Thyroid gland (tissue), 4 donors: ENCODE measurements at regions not wholly inside any gene's neighbourhood (a gene's known extent, or its start where the extent isn't known, plus 50 kb on each side); places are given as distances from the start of the nearest gene placed in this dataset.
"Not testable (repeated sequence)": the region's sequence is repeated elsewhere in the genome, so short reads cannot be mapped to it uniquely, and the experiment has no call there.

Experiments used
- POLR2A ChIP-seq, 2 donors: fragments of 450-650 bp; IDR thresholded peaks; one replicate each; pipeline ENCODE4 v1.6.1; 2017; ENCODE audit warnings: antibody characterized with exemption in 2 of 2, mild to moderate bottlenecking in 2 of 2, moderate library complexity in 1 of 2
- TF ChIP-seq, protein P1 (sequence below), 6 experiments: fragments of 200-600 bp in 3 of 6; fragments of 450-650 bp in 3 of 6; sonication (generic) in 3 of 6; IDR thresholded peaks; one replicate each; pipeline ENCODE4 v1.5.1; 2016 to 2019; ENCODE audit warnings: antibody characterized with exemption in 6 of 6, mild to moderate bottlenecking in 2 of 6, inconsistent platforms in 1 of 6, moderate library complexity in 1 of 6

DNA sequence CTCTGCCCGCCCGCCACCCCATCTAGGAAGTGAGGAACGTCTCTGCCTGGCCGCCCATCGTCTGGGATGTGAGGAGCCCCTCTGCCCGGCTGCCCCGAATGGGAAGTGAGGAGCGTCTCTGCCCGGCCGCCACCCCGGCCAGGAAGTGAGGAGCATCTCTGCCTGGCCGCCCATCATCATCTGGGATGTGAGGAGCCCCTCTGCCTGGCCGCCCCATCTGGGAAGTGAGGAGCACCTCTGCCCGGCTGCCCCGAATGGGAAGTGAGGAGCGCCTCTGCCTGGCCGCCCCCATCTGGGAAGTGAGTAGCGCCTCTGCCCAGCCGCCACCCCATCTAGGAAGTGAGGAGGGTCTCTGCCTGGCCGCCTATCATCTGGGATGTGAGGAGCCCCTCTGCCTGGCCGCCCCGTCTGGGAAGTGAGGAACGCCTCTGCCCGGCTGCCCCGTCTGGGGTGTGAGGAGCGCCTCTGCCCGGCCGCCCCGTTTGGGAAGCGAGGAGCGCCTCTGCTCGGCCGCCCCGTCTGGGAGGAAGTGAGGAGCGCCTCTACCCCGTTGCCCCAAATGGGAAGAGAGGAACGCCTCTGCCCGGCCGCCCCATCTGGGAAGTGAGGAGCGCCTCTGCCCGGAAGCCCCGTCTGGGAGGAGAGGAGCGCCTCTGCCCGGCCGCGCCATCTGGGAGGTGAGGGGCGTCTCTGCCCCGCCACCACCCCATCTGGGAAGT lies 113.8 kb upstream of the CES5A start:
- TF ChIP-seq, protein P1, sequence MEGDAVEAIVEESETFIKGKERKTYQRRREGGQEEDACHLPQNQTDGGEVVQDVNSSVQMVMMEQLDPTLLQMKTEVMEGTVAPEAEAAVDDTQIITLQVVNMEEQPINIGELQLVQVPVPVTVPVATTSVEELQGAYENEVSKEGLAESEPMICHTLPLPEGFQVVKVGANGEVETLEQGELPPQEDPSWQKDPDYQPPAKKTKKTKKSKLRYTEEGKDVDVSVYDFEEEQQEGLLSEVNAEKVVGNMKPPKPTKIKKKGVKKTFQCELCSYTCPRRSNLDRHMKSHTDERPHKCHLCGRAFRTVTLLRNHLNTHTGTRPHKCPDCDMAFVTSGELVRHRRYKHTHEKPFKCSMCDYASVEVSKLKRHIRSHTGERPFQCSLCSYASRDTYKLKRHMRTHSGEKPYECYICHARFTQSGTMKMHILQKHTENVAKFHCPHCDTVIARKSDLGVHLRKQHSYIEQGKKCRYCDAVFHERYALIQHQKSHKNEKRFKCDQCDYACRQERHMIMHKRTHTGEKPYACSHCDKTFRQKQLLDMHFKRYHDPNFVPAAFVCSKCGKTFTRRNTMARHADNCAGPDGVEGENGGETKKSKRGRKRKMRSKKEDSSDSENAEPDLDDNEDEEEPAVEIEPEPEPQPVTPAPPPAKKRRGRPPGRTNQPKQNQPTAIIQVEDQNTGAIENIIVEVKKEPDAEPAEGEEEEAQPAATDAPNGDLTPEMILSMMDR (IDR thresholded peaks at IDR 0.05), result not testable (repeated sequence)
- TF ChIP-seq POLR2A (IDR thresholded peaks at IDR 0.05), result not testable (repeated sequence)
